H54 (cell line): ENCODE measurements at regions not wholly inside any gene's neighbourhood (a gene's known extent, or its start where the extent isn't known, plus 50 kb on each side); places are given as distances from the start of the nearest gene placed in this dataset.

ENCODE experiments used
- DNase-seq: peaks from one replicate; pipeline ENCODE4 v3.0.0; 2011; ENCODE audit warnings: low spot score, mixed read lengths; ENCODE audit not compliant: insufficient read length
- FAIRE-seq: peaks from 3 replicates; lab custom pipeline; 2011; peaks lifted over from hg19 to GRCh38; lab: Jason Lieb, UNC
- POLR2A ChIP-seq: IDR thresholded peaks from 2 replicates; pipeline ENCODE4 v1.6.1; 2011; ENCODE audit warnings: low read depth, mild to moderate bottlenecking, low read length

DNA sequence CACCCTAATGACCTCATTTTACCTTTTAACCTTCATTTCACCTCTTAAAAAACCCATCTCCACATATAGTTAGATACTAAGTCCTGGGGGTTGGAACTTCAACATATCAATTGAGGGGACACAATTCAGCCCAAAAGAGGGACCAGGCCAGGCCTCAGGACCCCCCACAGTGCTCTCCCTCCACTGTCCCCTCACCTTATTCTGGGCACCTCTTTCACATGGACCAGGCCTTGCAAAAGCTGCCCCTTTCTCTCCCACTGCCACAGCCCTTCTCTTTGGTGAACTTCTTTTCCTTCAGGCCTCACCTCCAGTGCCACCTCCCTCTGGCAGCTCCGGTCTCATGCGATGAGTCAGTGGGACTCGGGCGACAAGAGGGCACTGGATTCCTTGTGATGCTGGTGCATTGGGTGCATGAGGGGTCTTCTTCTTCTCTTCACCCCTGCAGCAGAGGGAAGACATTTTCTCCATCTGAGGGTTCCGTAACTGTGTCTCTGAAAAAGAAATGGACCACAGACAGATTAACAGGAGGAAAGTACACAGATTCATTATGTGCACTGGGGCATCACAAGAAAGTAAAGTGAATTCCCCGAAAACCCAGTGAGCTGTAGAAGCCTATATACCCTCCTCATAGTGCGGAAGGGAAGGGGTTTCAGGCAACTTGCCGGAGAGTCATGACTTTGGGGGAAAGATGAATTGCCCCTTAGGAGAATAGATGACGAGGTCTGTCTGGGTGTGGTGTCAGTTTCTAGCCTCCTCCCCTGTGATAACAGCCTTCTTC, 288.7 kb upstream of the IGFBP3 start:
- TF ChIP-seq POLR2A: no peak
- FAIRE-seq (no peak), DNase-seq (no peak)

GRCh38 chr7:46208635-46209525, 287.8 kb upstream of the IGFBP3 start:
- TF ChIP-seq POLR2A: no peak
- FAIRE-seq (no peak), DNase-seq (no peak)

- no peak for TF ChIP-seq POLR2A
- no peak for DNase-seq
- no peak for FAIRE-seq
These were observed 287.0 kb upstream of the IGFBP3 start for GRCh38 chr7:46207931-46208634.

DNA sequence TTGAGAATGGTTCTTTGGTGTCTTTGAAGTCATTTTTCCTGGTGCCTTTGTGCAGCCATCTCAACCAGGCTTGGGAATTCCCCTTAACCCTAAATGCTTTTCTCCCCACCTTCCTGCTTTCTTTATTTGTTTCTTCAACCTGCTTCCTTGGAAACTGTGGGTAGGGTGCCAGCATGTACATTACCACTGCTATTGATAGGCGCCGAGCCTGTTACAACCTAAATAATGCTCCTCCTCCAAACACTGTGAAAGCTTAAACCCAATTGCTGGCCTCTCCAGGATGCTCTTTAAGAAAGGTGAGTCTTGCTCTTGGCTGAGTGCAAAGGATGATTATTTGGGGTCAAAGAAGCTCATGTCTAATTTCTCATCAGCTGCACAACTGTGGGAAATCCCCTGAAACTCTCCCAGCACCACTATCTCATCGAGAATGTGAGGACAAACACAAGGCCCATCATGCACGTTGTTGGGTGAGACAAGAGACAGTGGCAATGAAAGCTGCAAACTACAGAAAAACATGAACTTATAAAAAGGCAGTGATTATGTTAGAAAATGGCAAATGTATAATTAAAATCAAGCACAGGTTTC, 285.5 kb upstream of the IGFBP3 start:
- no peak for TF ChIP-seq POLR2A
- FAIRE-seq: no peak
- DNase-seq: no peak

GRCh38 chr7:46205478-46205877, 284.4 kb upstream of the IGFBP3 start:
- DNase-seq (no peak), FAIRE-seq (no peak)
- TF ChIP-seq POLR2A: no peak

DNA sequence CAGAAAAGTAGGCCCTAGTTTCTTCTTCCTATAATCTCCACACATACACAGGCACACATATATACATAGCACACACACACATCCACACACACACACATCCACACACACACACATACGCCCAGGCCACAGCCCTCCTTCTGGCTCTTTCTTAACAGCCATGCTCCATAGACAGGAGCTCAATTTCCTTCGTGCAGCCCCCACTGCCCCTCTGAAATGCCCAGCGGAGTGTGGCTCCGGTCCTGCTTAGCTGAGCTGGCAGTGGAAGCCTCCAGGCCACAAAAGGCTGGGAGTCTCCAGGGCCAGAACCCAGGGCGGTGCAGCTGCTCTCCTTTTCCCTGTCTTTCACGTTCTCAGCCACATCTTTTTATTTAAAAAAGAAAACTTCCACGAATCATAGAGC, 282.9 kb upstream of the IGFBP3 start:
- no peak for DNase-seq
- TF ChIP-seq POLR2A: no peak
- FAIRE-seq: no peak

DNA sequence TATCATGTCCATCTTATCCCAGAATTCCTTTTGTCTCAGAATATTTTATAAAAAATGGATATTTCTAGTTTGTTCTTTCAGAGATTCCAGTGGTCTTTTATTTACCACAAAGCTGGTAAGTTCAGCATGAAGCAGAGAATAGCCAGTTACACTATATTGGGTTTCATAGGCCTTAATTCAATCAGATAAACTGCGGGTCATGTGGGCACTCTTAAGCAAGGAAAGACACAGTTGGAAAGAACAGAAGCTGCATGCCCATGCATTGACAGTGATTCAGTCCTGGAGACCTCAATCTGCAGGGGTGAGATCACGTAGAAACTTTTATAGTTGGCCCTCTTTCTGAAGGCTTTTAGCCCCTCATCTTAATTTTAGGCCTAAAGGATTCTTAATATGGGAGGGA, 281.3 kb upstream of the IGFBP3 start:
- no peak for DNase-seq
- FAIRE-seq: no peak
- no peak for TF ChIP-seq POLR2A

DNA sequence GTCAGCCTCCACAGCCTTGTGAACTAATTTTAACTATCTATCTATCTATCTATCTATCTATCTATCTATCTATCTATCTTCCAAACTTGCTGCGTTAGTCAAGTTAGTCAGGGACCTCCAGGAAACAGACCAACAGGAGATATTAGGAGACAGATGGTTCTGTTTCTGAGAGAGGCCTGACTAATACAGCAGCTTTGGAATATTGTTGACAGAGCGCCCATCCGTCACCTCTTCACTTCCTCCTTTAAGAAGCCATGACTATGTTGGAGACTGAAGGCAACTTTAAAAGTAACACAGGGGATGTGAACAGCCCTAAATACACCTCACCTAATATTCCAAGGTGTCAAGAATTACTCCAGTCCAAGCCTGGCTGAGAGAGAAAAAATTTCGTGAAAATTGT, 280.9 kb upstream of the IGFBP3 start:
- DNase-seq: no peak
- TF ChIP-seq POLR2A: no peak
- no peak for FAIRE-seq

DNA sequence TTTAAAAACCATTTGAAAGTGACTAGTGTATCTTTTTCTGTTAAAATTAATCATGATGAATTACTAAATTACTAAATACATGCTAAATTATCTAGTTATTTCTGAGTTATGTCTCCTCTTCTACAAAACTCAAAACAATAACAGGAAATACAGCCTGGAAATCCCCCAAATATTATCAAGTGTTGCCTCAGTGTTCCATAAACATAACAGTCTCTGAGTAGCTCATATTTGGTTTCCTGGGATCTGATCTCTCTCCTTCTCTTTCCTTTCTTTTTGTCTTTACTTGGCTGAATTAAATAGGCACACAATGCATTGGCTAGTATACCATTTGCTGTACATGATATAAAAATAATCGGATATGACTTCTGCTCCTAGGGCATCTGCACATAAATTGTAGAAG, 277.6 kb upstream of the IGFBP3 start:
- DNase-seq (no peak), FAIRE-seq (no peak)
- TF ChIP-seq POLR2A: no peak

- DNase-seq (no peak), FAIRE-seq (no peak)
- no peak for TF ChIP-seq POLR2A
These were observed 276.9 kb upstream of the IGFBP3 start for GRCh38 chr7:46197785-46198540.

GRCh38 chr7:46195934-46196333, 274.9 kb upstream of the IGFBP3 start:
- FAIRE-seq (no peak), DNase-seq (no peak)
- TF ChIP-seq POLR2A: no peak

- TF ChIP-seq POLR2A: no peak
- DNase-seq: no peak
- FAIRE-seq: no peak
These were observed 271.2 kb upstream of the IGFBP3 start for GRCh38 chr7:46192271-46192670.

DNA sequence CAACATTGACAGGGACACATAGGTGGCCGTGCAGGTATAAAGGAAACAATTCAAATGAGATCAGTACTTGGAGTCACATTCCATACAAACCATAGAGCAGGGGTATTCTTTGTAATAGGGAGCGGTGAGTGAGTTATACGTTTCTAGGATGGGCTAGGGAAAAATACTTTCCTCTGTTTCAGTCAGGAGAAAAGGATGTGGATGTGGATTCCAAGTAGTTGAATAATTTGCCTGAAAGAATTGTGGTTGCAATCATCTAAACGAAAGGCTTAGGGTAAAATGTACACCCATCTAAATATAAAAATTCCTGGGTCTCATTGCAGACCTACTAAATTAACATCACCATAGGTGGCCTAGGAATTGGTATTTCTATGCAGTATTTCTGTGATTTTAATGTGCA, 270.7 kb upstream of the IGFBP3 start:
- no peak for FAIRE-seq
- no peak for DNase-seq
- no peak for TF ChIP-seq POLR2A
